Upper lobe of left lung (tissue), 4 donors: ENCODE measurements at regions not wholly inside any gene's neighbourhood (a gene's known extent, or its start where the extent isn't known, plus 50 kb on each side); places are given as distances from the start of the nearest gene placed in this dataset.

Experiments
- POLR2A ChIP-seq, 4 donors: fragments of 450-650 bp; IDR thresholded peaks; one replicate each; pipeline ENCODE4 v1.5.1; 2016 to 2017; ENCODE audit warnings: antibody characterized with exemption in 4 of 4, mild to moderate bottlenecking in 2 of 4
- POLR2AphosphoS5 ChIP-seq, 2 donors: sonication (generic); formaldehyde crosslinking; IDR thresholded peaks; one replicate each; pipeline ENCODE4 v1.5.1; 2017; ENCODE audit warnings: antibody characterized with exemption in 2 of 2
- TF ChIP-seq, protein P1 (sequence below), 6 experiments: fragments of 450-650 bp in 4 of 6; fragments of 200-600 bp in 2 of 6; sonication (generic) in 2 of 6; IDR thresholded peaks; one replicate each; pipeline ENCODE4 v1.5.1; 2016 to 2019; ENCODE audit warnings: antibody characterized with exemption in 6 of 6

DNA sequence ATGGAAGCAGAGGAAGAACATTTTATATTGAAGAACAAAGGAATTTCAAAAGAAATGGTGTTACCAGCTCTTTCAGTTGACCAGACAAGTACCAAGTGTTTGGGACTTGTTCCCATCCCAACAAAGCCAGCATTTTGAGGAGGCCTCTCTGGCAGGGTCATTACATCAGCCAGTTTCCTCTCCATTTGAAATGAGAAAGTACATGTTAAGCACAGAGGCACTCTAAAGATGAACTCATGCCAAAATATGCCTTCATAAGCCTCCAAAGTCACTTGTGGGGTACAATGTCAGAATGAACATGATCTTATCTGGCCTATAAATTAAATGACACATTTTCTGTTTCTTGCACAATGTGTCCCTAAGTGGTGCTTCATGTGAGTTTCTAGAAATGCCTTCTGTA, 223.9 kb downstream of the PRL start:
- TF ChIP-seq, protein P1, sequence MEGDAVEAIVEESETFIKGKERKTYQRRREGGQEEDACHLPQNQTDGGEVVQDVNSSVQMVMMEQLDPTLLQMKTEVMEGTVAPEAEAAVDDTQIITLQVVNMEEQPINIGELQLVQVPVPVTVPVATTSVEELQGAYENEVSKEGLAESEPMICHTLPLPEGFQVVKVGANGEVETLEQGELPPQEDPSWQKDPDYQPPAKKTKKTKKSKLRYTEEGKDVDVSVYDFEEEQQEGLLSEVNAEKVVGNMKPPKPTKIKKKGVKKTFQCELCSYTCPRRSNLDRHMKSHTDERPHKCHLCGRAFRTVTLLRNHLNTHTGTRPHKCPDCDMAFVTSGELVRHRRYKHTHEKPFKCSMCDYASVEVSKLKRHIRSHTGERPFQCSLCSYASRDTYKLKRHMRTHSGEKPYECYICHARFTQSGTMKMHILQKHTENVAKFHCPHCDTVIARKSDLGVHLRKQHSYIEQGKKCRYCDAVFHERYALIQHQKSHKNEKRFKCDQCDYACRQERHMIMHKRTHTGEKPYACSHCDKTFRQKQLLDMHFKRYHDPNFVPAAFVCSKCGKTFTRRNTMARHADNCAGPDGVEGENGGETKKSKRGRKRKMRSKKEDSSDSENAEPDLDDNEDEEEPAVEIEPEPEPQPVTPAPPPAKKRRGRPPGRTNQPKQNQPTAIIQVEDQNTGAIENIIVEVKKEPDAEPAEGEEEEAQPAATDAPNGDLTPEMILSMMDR (IDR thresholded peaks at IDR 0.05) = no peak
- TF ChIP-seq POLR2A (IDR thresholded peaks at IDR 0.05) (no peak), POLR2AphosphoS5 (IDR thresholded peaks at IDR 0.05) (no peak)
